Stimulated activated effector memory CD8-positive, alpha-beta T cell treated with anti-CD3 and anti-CD28 coated beads, Interleukin-12 subunit alpha, Interleukin-12 subunit beta, amount 100 ng/mL, for 72 hours (primary cell): ENCODE measurements at regions not wholly inside any gene's neighbourhood (a gene's known extent, or its start where the extent isn't known, plus 50 kb on each side); places are given as distances from the start of the nearest gene placed in this dataset.
"Not testable (repeated sequence)": the region's sequence is repeated elsewhere in the genome, so short reads cannot be mapped to it uniquely, and the experiment has no call there.

Experiments used
- ATAC-seq: fragments of 150-1000 bp; cut with Tn5 transposase; 2 replicates; pipeline ENCODE4 v1.10.0; 2021
- DNase-seq, 2 donors: peaks; one replicate each; pipeline ENCODE4 v3.0.0; 2021 to 2022; ENCODE audit warnings: low spot score in 2 of 2
- H3K27ac Mint-ChIP-seq: one replicate; pipeline ENCODE4 v1.8.0; 2022; ENCODE audit warnings: mild to moderate bottlenecking, mixed read lengths
- H3K36me3 Mint-ChIP-seq: one replicate; pipeline ENCODE4 v1.8.0; 2022; ENCODE audit warnings: mild to moderate bottlenecking, mixed read lengths
- H3K4me1 Mint-ChIP-seq: one replicate; pipeline ENCODE4 v1.8.0; 2022; ENCODE audit warnings: mixed read lengths
- H3K4me3 Mint-ChIP-seq: one replicate; pipeline ENCODE4 v1.8.0; 2022; ENCODE audit warnings: mild to moderate bottlenecking, mixed read lengths
- H3K9me3 Mint-ChIP-seq: one replicate; pipeline ENCODE4 v1.8.0; 2022; ENCODE audit warnings: mixed read lengths

- H3K27ac Mint-ChIP-seq = no peak overlapping the region
- no peaks in the 10 kb centered on the region for H3K36me3 Mint-ChIP-seq
- H3K4me1 Mint-ChIP-seq = no peaks in the 10 kb centered on the region
- no peak for DNase-seq
- no peak for ATAC-seq
- peaks cover 5% of the 10 kb centered on the region for H3K9me3 Mint-ChIP-seq
- no peak overlapping the region for H3K4me3 Mint-ChIP-seq
These were observed 203.3 kb downstream of the MFSD1 start for GRCh38 chr3:159005137-159005536.

DNA sequence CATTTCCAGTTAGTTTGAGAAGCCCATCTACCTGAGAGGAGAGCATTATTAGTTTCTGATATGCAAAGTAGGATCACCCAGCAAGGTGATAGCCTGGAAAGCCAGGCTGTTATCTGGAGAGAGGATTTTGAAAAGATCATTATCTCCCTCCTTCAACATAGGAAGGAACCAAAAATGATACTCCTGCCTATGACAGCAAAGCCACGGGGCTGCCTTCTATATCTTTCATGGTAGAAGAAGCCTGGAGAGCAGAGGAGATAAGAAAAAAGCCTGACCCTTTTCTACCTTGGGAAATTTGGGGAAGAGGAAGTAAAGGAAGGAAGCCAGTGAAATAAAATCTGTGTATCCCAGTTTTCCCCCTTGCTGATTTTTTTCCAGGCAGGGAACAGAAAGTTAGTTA is 205.5 kb downstream of the MFSD1 start:
- Mint-ChIP-seq H3K36me3 (no peaks in the 10 kb centered on the region), H3K4me3 (no peak overlapping the region), H3K27ac (no peak overlapping the region), H3K4me1 (no peaks in the 10 kb centered on the region), H3K9me3 (peaks cover 5% of the 10 kb centered on the region)
- no peak for ATAC-seq
- no peak for DNase-seq

GRCh38 chr3:159008401-159008800 is 206.5 kb downstream of the MFSD1 start:
- no peaks in the 10 kb centered on the region for H3K4me1 Mint-ChIP-seq
- no peak overlapping the region for H3K27ac Mint-ChIP-seq
- H3K9me3 Mint-ChIP-seq = peaks cover 5% of the 10 kb centered on the region
- DNase-seq (no peak), ATAC-seq (no peak)
- no peaks in the 10 kb centered on the region for H3K36me3 Mint-ChIP-seq
- no peak overlapping the region for H3K4me3 Mint-ChIP-seq

- Mint-ChIP-seq H3K36me3 (no peaks in the 10 kb centered on the region), H3K4me1 (no peaks in the 10 kb centered on the region), H3K4me3 (no peak overlapping the region), H3K9me3 (peaks cover 13% of the 10 kb centered on the region), H3K27ac (no peak overlapping the region)
- no peak for ATAC-seq
- DNase-seq = no peak
These were observed 216.5 kb downstream of the MFSD1 start for GRCh38 chr3:159018341-159018740.

GRCh38 chr3:159025733-159026132 is 223.9 kb downstream of the MFSD1 start:
- Mint-ChIP-seq H3K9me3 (peaks cover 4% of the 10 kb centered on the region), H3K27ac (no peak overlapping the region), H3K4me3 (no peak overlapping the region), H3K36me3 (no peaks in the 10 kb centered on the region), H3K4me1 (no peaks in the 10 kb centered on the region)
- DNase-seq (no peak), ATAC-seq (no peak)

- Mint-ChIP-seq H3K27ac (no peak overlapping the region), H3K9me3 (peaks cover 4% of the 10 kb centered on the region), H3K4me3 (no peak overlapping the region), H3K4me1 (no peaks in the 10 kb centered on the region), H3K36me3 (no peaks in the 10 kb centered on the region)
- DNase-seq = no peak
- no peak for ATAC-seq
These were observed 224.7 kb downstream of the MFSD1 start for GRCh38 chr3:159026510-159026909.

DNA sequence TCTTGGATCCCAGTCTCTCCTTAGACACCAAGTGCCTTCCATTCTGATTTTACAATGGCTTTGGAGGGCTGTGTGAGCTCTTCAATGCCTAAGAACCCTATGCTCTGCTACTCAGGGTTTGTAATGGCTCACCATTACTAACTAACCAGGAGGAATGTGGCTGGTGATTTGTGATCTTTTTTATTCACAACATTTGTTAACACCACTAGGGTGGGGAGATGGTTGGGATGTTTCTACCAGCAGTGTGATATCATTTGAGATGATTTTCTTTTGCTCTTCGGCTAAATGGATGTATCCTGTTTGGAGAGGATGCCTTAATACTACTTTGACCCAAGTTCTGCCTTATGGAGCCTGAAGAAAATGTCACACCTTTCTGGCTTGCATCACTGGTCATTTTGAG is 226.9 kb downstream of the MFSD1 start:
- Mint-ChIP-seq H3K9me3 (no peaks in the 10 kb centered on the region), H3K27ac (no peak overlapping the region), H3K4me1 (no peaks in the 10 kb centered on the region), H3K4me3 (no peak overlapping the region), H3K36me3 (no peaks in the 10 kb centered on the region)
- DNase-seq = no peak
- ATAC-seq = no peak

DNA sequence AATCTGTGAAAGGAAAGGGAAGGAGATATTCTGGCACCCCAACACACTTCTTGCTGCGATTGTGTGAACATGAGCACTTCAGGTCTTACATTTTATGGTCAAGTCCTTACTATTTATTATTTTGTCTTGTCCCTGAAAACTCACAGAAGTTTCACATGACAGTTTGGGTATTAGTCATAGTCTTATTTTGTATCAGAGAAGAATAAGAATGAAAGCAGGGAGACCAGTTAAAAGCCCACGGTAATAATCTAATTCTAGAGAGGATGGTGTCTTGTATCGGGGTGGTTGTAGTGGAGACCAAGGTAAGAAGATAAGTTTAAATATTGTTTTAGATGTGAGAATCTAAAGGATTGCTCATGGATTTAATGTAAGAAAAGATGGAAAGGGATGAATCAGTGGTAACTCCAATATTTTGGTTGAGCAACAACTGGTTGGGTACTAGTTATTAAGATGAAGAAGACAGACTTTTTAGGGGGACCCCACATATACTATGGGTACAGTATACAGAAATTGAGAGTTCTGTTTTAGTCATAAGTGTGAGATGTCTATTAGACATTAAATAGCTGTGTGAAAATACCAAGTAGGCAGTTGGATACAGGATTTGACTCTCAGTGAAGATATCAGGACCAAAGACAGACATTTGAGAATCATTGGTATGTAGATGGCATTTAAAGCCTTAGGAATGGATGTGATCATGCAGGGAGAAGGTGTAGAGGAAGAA is 227.6 kb downstream of the MFSD1 start:
- no peak for ATAC-seq
- H3K4me3 Mint-ChIP-seq = no peak overlapping the region
- DNase-seq = no peak
- H3K9me3 Mint-ChIP-seq = no peaks in the 10 kb centered on the region
- H3K4me1 Mint-ChIP-seq = no peaks in the 10 kb centered on the region
- no peaks in the 10 kb centered on the region for H3K36me3 Mint-ChIP-seq
- no peak overlapping the region for H3K27ac Mint-ChIP-seq

GRCh38 chr3:159030138-159030670 is 228.3 kb downstream of the MFSD1 start:
- Mint-ChIP-seq H3K4me3 (no peak overlapping the region), H3K36me3 (no peaks in the 10 kb centered on the region), H3K9me3 (no peaks in the 10 kb centered on the region), H3K27ac (no peak overlapping the region), H3K4me1 (no peaks in the 10 kb centered on the region)
- no peak for ATAC-seq
- DNase-seq = no peak

DNA sequence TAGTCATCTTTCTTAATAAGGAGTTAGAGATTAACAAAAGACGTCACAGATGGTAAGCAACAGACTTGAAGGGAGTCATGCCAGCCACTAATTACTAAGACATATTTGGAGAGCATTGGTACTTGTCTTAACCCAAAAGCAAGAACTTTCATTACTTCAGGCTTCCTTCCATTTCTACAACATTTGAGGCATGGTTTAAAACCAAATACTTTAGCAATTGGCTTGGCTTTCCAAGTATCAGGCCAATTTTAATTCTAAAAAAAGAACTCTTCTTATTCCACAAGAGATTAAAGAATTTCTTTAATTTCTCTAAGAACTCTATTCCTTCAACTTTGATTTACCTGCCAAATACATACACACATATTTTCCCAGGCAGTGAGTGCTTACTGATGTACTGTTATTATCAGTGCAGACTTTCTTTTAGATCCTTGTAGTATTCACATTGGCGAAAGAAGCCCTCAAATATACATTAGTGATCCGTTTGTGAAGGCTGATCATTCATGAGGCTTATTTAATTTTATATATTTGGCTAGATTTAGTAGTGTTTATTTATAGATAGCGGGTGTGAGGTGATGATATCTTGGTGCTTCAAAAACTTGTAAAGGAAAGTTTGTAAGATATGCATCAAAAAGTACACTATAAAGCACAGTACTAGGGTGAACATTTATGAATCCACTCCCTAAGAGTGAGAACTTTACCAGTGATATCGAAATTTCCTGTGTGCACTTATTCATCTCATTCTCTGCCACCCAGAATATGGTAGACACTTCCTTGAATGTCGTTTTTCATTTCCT is 229.2 kb downstream of the MFSD1 start:
- no peaks in the 10 kb centered on the region for H3K4me1 Mint-ChIP-seq
- no peak overlapping the region for H3K27ac Mint-ChIP-seq
- H3K4me3 Mint-ChIP-seq = no peak overlapping the region
- no peaks in the 10 kb centered on the region for H3K9me3 Mint-ChIP-seq
- H3K36me3 Mint-ChIP-seq = no peaks in the 10 kb centered on the region
- ATAC-seq (no peak), DNase-seq (no peak)

DNA sequence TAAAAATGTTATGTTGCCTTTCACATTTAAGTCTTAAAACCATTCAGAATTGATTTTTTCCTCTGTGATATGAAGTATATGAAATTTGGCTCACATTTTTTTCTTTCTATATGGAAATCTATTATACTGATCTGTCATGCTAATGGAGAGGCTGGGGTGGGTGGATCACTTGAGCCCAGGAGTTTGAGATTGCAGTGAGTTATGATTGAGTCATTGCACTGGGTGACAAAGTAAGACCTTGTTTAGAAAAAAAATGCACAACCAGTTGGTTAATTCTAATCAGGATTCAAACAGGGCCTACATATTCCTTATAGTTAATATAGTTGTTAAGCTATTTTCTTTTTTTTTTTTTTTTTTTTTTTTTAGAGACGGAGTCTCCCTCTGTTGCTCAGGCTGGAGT is 230.5 kb downstream of the MFSD1 start:
- DNase-seq (no peak), ATAC-seq (no peak)
- no peaks in the 10 kb centered on the region for H3K36me3 Mint-ChIP-seq
- no peak overlapping the region for H3K27ac Mint-ChIP-seq
- H3K4me3 Mint-ChIP-seq = no peak overlapping the region
- H3K4me1 Mint-ChIP-seq = no peaks in the 10 kb centered on the region
- no peaks in the 10 kb centered on the region for H3K9me3 Mint-ChIP-seq

- H3K36me3 Mint-ChIP-seq = no peaks in the 10 kb centered on the region
- ATAC-seq = no peak
- no peaks in the 10 kb centered on the region for H3K4me1 Mint-ChIP-seq
- H3K9me3 Mint-ChIP-seq = no peaks in the 10 kb centered on the region
- no peak overlapping the region for H3K27ac Mint-ChIP-seq
- DNase-seq = no peak
- H3K4me3 Mint-ChIP-seq = no peak overlapping the region
These were observed 236.6 kb downstream of the MFSD1 start for GRCh38 chr3:159038405-159038804.

- no peak overlapping the region for H3K27ac Mint-ChIP-seq
- H3K4me1 Mint-ChIP-seq = no peaks in the 10 kb centered on the region
- DNase-seq (no peak), ATAC-seq (no peak)
- no peaks in the 10 kb centered on the region for H3K36me3 Mint-ChIP-seq
- H3K4me3 Mint-ChIP-seq = no peak overlapping the region
- H3K9me3 Mint-ChIP-seq = no peaks in the 10 kb centered on the region
These were observed 237.4 kb downstream of the MFSD1 start for GRCh38 chr3:159039286-159039685.

DNA sequence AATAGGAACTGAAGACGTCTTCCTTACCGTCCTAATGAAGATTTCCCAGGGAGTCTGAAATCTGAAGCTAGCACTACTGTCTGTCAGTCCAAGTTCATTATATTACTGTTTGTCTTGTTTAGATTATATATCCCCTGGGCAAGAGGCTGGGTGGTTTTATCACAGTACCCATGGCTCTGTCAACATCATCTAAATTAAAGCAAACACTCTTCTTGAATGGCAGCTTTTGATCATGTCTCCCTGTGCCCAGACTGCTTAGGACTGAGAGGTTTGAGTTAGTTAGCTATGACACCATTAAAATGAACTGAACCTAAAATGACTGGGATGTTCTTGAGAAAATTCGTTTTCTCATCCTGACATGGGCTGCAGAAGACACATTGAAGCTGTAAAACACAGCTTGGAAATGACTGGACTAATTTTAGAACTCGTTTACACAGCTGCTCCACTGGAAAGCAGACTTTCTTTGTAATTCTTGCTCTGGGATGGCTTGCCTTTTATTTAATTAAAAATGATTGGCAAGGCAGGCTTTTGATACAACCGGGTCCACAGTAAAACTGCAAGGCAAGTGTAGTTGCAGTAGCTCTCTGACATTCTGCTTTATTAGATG is 243.5 kb downstream of the MFSD1 start:
- H3K27ac Mint-ChIP-seq = no peak overlapping the region
- no peaks in the 10 kb centered on the region for H3K4me1 Mint-ChIP-seq
- H3K4me3 Mint-ChIP-seq = no peak overlapping the region
- H3K9me3 Mint-ChIP-seq = no peaks in the 10 kb centered on the region
- no peak for DNase-seq
- no peaks in the 10 kb centered on the region for H3K36me3 Mint-ChIP-seq
- ATAC-seq = no peak

GRCh38 chr3:159047361-159047760 is 245.5 kb downstream of the MFSD1 start:
- Mint-ChIP-seq H3K36me3 (no peaks in the 10 kb centered on the region), H3K27ac (no peak overlapping the region), H3K9me3 (no peaks in the 10 kb centered on the region), H3K4me1 (no peaks in the 10 kb centered on the region), H3K4me3 (no peak overlapping the region)
- DNase-seq (no peak), ATAC-seq (no peak)

GRCh38 chr3:159052494-159052893 is 250.6 kb downstream of the MFSD1 start:
- H3K4me3 Mint-ChIP-seq, H3K36me3 Mint-ChIP-seq, H3K9me3 Mint-ChIP-seq, ATAC-seq, H3K4me1 Mint-ChIP-seq, H3K27ac Mint-ChIP-seq, DNase-seq: not testable (repeated sequence)
